Right renal cortex interstitium (tissue), 3 donors: ENCODE measurements at regions not wholly inside any gene's neighbourhood (a gene's known extent, or its start where the extent isn't known, plus 50 kb on each side); places are given as distances from the start of the nearest gene placed in this dataset.

ENCODE experiments used
- DNase-seq, 3 donors: peaks; one replicate each; pipeline ENCODE4 v3.0.0-alpha.2; 2013; ENCODE audit warnings: low read depth in 3 of 3, low spot score in 2 of 3

DNA sequence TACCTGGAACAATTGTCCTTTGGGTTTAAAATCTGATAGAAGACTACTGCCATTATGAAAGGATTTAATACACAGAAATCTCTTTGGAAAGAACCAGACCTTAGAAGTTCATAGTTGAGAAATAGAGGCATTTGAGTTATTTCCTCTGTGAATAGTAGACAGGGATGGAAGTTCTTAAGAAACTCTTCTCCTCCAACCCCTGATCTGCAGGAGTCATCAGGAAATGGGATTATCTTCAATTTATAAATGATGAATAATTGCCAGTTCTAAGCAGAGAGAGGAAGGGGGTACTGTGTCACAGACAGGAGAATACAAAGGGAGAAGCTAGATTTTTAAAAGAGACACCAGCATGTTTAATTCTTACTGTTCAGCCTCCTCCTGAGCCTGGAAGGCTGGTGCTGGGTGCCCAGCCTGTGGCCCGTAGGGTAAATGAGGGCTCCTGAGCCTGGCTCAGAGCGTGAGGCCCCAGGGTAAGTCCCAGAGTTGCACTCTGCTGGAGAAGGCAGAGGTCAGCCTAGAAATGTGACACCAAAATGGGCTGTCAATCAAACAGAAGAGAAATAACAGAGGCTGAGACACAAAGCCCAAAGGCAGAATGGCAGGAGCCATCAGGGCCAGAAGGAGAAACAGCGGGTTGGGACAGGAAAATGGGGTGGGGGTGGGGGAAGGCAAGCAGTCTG is 58.2 kb upstream of the PKDCC start:
- no peak for DNase-seq

DNA sequence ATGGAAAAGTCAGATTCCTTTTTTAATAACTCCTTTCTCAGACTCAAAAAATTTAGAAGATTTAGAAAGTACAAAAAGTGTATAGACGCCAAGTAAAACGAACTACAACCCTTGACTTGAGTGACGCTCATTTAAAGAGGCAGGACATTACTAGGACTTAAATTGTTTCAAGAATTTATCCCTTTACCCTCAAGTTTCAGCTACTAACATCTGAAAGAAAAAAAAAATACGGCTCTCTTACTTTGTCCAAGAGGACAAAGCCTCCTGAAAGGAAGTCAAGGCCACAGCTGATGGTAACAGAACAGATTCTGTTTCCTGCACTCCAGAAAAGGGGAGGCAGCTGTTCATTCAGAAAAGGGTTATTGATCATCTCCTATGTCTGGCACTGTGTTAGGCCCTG is 57.6 kb upstream of the PKDCC start:
- DNase-seq = no peak

DNA sequence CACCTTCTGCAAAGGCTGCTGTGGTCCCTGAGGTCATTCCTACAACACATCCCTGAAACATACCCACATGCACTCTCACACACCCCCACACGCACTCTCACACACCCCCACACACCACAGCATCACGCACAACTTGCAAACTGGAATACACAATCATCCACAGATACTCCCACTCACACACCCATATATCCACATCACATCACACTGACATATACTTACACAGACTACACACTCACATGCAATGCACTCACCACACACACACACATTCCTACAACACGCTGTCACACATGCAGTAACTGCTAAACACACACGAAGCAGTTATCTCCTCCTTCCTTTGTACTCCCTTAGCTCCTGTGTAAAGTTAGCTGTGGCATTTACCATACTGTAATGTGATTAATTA is 57.1 kb upstream of the PKDCC start:
- no peak for DNase-seq

DNA sequence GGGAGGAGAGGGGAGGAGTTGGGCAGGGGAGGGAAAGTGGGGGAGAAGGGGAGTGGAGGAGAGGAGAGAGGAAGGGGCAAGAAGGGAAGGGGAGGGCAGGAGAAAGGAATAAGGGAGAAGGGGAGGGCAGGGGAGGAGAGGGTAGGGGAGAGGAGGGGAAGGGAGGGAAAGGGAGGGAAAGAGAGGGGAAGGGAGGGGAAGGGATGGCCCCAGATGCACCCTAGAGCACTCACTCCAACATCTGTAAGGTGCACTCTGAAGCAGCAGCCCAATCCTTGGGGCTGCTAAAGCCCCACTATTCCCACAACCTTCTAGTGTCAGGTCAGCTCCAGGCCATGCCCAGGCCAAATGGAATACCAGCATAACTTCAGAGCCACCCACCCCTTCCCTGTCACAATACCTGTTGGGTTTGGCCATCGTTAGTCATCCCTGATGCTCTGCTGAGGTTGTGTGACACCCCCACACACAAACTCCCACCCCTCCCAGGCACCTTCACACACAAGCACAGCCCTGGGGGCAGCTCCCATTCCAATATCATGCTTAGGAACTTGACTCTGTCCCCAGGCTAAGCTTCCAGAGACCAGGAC is 55.7 kb upstream of the PKDCC start:
- no peak for DNase-seq

DNA sequence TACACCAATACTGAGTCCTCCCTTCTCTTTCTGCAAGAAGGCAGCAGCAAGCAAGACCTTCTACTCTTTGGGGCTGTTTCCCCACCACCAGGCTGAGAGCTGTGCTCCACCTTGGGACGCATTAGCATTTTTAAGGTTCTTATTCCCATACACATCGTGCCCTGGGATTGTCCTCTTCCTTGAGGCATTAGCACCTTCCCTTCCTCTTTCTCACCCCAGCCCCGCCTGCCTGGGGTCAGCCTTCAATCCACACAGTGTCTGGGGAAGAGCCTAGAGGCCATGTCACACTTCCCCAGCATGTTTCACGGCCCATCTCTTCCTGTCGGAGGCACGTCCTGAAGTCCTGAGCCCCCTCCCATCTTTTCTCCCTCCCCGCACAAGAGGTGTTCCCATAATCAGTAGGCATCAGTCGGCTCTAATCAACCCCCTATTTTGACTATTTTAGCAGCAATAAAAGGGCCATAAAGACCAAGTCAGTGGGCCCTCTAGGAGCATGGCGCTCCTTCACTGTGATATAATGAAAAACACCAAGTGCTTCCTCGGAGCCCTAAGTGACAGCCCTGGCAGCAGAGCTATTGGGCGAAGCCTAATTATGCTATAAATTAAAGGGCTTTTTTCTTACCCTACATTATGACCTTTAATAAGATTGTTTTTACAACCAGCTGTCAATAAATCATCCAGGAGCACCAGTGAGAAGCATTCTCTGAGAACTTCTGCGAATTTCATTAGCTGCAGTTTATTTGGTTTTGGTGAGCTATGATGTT is 55.0 kb upstream of the PKDCC start:
- no peak for DNase-seq

DNA sequence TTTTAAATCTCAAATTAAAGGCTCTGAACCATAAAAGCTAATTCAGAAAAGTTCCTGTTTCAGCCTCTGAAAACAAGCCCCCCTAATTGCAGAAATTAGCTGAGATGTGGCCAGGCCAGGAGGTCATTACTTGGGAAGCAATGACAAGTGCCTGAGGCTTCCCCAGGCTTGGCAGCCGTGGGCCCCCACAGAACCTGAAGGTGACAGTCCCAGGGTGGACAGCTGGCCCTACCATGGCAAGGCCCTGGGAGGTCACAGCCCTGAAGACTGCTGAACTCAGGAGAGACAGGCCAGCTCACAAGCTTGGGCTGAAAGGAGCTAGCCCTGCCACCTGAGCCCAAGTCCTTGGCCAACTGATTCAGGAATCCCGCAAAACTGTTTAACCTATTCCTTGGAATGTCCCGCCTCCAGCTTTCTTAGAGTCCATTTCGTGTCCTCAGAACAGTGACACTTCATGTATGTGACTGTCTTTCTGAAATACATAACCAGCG is 54.3 kb upstream of the PKDCC start:
- DNase-seq = no peak

DNA sequence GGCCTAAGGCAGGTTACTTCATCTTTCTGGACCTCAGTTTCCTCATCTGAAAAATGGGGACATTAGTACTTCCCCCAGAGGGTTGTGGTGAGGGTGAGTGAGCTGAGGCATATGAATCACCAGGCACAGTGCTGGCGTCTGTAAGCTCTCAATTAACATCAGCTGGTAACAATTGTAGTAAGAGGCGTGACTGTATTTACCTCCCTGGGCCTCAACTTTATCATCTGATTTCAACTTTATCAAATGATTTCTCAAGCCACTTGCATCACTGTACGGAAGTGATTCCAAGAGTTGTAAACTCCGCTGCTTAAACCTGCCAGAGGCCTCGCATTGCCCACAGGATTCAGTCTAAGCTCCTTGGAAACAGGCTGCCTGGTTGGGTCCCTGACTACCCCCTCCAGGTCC is 53.6 kb upstream of the PKDCC start:
- no peak for DNase-seq

DNA sequence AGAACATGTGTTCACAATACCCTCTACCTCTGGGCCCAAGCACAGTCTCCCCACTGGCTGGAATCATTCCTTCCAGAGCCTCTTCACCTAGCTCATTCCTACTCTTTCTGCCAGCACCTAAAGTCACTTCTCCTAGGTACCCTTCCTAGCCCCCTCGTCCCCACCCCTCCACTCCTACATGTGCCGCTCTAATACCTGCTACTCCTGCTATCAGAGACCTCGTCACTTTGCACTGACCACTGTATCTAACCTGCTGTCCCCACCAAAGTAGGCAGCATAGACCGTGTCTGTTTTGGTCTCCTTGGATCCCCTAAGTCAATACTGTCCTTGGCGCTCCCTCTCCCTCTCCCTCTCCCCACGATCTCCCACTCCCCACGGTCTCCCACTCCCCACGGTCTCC is 53.2 kb upstream of the PKDCC start:
- no peak for DNase-seq

DNA sequence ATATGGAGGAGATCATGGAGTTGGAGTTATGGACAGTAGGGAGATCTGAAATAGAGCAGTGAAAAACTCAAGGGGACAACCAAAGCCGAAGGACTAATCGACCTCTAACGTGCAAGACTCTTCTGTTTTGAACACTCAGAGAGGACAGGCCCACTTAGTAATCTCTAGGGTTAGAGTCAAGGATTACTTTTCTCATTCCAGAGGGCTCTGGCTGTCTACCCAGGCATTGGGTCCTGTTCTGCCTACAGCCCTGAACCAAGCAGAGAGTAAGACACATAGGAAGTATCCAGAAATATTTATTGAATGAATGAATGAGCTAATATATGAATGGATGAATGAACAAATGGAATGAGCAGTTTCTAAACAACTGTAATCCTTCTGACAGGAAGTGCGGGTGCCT is 50.3 kb upstream of the PKDCC start:
- no peak for DNase-seq
